ENCODE measurements at regions not wholly inside any gene's neighbourhood (a gene's known extent, or its start where the extent isn't known, plus 50 kb on each side); places are given as distances from the start of the nearest gene placed in this dataset.

- TF ChIP-seq CTCF (IDR thresholded peaks at IDR 0.05; ENCODE audit: insufficient read depth, low read length, poor library complexity, severe bottlenecking) (no peak), EZH2phosphoT487 (conservative IDR thresholded peaks at IDR 0.05; ENCODE audit: low read length) (no peak)
Measured at GRCh38 chr9:89853931-89854330, 249.1 kb downstream of the GADD45G start.

All from SU-DHL-6 (cell line).